ENCODE measurements at regions not wholly inside any gene's neighbourhood (a gene's known extent, or its start where the extent isn't known, plus 50 kb on each side); places are given as distances from the start of the nearest gene placed in this dataset.
A peak's percentile ranks its signal among the peaks of the same experiment; 100 is the strongest.

DNA sequence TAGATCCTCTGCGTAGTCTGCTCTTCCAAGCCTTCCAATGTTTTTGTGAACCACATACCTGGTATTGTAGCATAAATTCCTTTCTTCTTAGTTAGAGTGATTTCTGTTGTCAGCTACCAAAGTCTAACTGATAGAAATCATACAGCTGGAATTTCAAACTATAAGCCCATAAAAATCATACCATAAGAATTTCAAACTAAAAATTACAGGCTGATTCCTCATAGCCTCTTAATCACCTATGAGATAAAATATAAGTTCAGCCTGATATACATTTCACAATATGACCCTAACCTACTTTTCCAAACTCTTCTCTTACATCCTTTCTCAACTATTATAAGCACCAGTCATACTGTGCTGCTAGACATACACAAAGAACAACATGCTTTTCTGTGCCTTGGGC, 64.8 kb downstream of the PTHLH start:
- Histone ChIP-seq H3K4me1 (ENCODE audit: control insufficient read depth, insufficient read depth, low read length) (no peaks in the 10 kb centered on the region), H3K4me3 (ENCODE audit: low read length) (no peak overlapping the region), H3K36me3 (ENCODE audit: insufficient read depth, low read length) (no peaks in the 10 kb centered on the region), H3K27me3 (ENCODE audit: control insufficient read depth, insufficient read depth, low read length) (no peaks in the 10 kb centered on the region), H3K4me2 (ENCODE audit: low read length) (no peak overlapping the region), H3K9ac (ENCODE audit: low read depth, low read length) (no peak overlapping the region), H3K9me3 (replicated peaks; ENCODE audit: low read length) (no peaks in the 10 kb centered on the region)

DNA sequence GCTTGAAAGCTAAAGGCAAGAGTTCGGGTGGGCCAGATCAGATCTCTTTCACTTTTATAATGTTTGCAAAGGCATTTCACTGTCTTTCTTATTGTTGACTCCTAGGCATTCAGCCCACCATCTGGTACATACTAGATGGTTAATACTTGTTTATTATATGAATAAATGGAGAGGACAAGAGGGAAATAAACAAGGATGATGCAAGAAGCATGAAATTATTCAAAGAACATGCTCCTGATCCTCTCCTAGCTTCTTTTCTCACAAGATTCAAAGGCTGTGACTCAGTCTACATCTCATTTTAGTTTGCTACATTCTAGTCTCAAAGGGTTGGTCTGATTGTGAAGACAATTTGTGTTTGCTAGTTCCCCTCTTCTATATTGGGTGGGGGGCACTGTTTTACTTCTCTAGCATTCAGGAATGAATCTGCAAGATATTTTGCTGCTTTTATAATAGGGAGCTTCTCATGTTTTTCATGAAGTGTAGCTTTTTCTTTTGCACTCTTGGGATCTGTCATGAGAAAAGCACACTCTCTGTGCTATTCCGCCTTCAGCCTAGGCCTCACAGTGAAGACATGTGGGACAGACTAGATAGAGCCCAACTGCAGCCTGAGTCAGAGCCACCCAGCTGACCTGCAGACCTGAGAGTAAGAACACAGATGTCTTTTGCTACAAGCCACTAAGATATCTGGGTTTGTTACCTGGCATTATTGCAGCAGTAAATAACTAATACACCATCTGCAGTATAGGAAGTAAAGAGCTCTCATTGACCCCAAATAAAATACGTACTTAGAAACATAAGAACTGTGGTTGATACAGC, 65.7 kb downstream of the PTHLH start:
- H3K9ac ChIP-seq (ENCODE audit: low read depth, low read length) = no peak overlapping the region
- H3K4me2 ChIP-seq (ENCODE audit: low read length) = no peak overlapping the region
- H3K9me3 ChIP-seq (replicated peaks; ENCODE audit: low read length) = no peaks in the 10 kb centered on the region
- no peaks in the 10 kb centered on the region for H3K27me3 ChIP-seq (ENCODE audit: control insufficient read depth, insufficient read depth, low read length)
- H3K4me1 ChIP-seq (ENCODE audit: control insufficient read depth, insufficient read depth, low read length) = peaks cover 3% of the 10 kb centered on the region
- H3K36me3 ChIP-seq (ENCODE audit: insufficient read depth, low read length) = no peaks in the 10 kb centered on the region
- no peak overlapping the region for H3K4me3 ChIP-seq (ENCODE audit: low read length)

DNA sequence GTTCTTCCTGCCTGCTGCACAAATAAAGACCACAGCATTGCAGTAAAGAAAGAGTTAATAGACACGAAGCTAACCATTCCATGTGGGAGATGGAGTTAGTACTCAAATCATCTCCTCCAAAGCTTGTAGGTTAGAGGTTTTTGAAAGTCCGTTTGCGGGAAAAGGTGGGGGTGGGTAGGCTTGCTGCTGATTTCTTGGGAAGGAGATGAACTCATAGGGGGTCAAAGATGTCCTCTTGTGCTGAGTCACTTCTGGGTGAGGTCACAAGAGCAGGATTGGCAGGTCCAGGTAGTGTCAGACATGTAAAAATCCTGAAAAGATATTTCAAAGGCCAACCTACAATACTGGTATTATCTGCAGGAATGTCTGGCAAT, 66.4 kb downstream of the PTHLH start:
- Histone ChIP-seq H3K27me3 (ENCODE audit: control insufficient read depth, insufficient read depth, low read length) (no peaks in the 10 kb centered on the region), H3K4me1 (ENCODE audit: control insufficient read depth, insufficient read depth, low read length) (peaks cover 11% of the 10 kb centered on the region), H3K4me2 (ENCODE audit: low read length) (no peak overlapping the region), H3K36me3 (ENCODE audit: insufficient read depth, low read length) (no peaks in the 10 kb centered on the region), H3K9ac (ENCODE audit: low read depth, low read length) (no peak overlapping the region), H3K9me3 (replicated peaks; ENCODE audit: low read length) (no peaks in the 10 kb centered on the region), H3K4me3 (ENCODE audit: low read length) (no peak overlapping the region)

DNA sequence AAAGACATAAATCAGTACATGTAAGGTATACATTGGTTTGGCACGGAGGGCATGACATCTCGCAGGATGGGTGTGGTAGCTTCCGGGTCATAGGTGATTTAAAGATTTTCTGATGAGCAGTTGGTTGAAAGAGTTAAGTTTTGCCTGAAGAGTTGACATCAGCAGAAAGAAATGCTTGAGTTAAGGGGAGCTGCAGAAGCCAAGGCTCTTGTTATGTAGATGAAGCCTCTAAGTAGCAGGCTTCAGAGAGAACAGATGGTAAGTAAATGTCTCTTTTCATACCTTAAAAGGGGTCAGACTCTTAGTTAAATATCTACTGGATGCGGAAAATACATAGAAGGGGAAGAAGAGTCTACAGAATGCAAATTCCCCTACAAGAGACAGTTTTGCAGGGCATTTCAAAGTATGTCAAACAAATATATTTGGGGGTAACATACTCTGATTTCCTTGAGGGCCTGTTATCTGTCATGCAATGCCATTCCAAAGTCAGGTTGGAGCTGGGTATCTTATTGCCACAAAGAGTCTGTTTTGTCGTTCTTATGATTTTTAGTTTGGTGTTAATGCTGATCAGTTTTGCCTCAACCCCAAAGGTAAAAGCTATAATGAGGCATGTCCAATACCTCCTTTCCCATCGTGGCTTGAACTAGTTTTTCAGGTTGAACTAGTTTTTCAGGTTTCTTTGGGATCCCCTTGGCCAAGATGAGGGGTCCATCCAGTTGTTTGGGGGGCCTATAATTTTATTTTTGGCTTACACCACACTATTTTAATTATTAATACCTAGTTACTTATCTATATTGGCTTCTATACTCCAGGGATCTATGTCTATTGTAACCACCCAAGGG, 67.0 kb downstream of the PTHLH start:
- H3K4me3 ChIP-seq (ENCODE audit: low read length) = no peak overlapping the region
- H3K36me3 ChIP-seq (ENCODE audit: insufficient read depth, low read length) = no peaks in the 10 kb centered on the region
- H3K4me2 ChIP-seq (ENCODE audit: low read length) = no peak overlapping the region
- peaks cover 13% of the 10 kb centered on the region for H3K4me1 ChIP-seq (ENCODE audit: control insufficient read depth, insufficient read depth, low read length)
- no peaks in the 10 kb centered on the region for H3K9me3 ChIP-seq (replicated peaks; ENCODE audit: low read length)
- no peak overlapping the region for H3K9ac ChIP-seq (ENCODE audit: low read depth, low read length)
- H3K27me3 ChIP-seq (ENCODE audit: control insufficient read depth, insufficient read depth, low read length) = no peaks in the 10 kb centered on the region

DNA sequence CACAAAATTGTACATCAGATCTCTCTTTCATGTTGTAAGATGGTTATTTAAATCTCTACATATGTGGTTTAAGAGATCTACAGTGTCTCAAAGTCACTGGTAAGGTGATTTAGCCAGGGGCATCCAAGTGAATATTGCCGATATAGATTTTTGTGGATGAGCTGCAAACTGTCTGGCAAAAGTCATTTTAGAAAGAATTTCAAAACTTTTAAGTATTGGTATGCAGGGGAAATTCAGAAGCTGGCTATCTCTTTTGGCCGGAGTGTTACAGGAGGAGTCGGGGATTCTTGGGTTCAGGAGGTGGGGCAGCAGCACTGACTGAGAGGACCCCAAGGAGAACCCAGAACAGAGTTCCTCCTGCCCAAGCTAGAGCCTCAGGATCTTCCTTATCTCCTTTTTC, 69.9 kb downstream of the PTHLH start:
- Histone ChIP-seq H3K36me3 (ENCODE audit: insufficient read depth, low read length) (no peaks in the 10 kb centered on the region), H3K9ac (ENCODE audit: low read depth, low read length) (no peak overlapping the region), H3K4me2 (ENCODE audit: low read length) (no peak overlapping the region), H3K4me3 (ENCODE audit: low read length) (no peak overlapping the region), H3K9me3 (replicated peaks; ENCODE audit: low read length) (no peaks in the 10 kb centered on the region), H3K27me3 (ENCODE audit: control insufficient read depth, insufficient read depth, low read length) (no peaks in the 10 kb centered on the region), H3K4me1 (ENCODE audit: control insufficient read depth, insufficient read depth, low read length) (peaks cover 31% of the 10 kb centered on the region)

DNA sequence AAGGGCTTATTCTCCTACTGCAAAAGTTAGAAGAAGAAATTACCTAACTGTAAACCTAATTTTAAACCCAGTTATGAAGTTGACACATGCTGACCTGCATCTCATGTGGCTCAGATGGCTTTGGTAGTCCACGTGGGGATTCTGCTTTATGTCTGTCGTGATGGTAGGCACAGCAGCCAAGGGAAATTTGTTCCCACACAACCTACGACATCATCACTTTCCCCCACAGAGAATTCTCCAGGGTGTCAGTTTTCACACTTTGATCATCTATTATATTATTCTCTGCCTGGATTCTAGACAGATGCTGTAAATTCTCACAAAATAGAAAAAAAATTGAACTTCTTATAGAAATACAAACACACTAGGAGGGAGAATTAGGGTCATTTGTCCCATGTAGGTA, 70.6 kb downstream of the PTHLH start:
- H3K9me3 ChIP-seq (replicated peaks; ENCODE audit: low read length) = no peaks in the 10 kb centered on the region
- peaks cover 31% of the 10 kb centered on the region for H3K4me1 ChIP-seq (ENCODE audit: control insufficient read depth, insufficient read depth, low read length)
- H3K4me3 ChIP-seq (ENCODE audit: low read length) = no peak overlapping the region
- no peaks in the 10 kb centered on the region for H3K27me3 ChIP-seq (ENCODE audit: control insufficient read depth, insufficient read depth, low read length)
- no peak overlapping the region for H3K9ac ChIP-seq (ENCODE audit: low read depth, low read length)
- H3K4me2 ChIP-seq (ENCODE audit: low read length) = no peak overlapping the region
- H3K36me3 ChIP-seq (ENCODE audit: insufficient read depth, low read length) = no peaks in the 10 kb centered on the region

DNA sequence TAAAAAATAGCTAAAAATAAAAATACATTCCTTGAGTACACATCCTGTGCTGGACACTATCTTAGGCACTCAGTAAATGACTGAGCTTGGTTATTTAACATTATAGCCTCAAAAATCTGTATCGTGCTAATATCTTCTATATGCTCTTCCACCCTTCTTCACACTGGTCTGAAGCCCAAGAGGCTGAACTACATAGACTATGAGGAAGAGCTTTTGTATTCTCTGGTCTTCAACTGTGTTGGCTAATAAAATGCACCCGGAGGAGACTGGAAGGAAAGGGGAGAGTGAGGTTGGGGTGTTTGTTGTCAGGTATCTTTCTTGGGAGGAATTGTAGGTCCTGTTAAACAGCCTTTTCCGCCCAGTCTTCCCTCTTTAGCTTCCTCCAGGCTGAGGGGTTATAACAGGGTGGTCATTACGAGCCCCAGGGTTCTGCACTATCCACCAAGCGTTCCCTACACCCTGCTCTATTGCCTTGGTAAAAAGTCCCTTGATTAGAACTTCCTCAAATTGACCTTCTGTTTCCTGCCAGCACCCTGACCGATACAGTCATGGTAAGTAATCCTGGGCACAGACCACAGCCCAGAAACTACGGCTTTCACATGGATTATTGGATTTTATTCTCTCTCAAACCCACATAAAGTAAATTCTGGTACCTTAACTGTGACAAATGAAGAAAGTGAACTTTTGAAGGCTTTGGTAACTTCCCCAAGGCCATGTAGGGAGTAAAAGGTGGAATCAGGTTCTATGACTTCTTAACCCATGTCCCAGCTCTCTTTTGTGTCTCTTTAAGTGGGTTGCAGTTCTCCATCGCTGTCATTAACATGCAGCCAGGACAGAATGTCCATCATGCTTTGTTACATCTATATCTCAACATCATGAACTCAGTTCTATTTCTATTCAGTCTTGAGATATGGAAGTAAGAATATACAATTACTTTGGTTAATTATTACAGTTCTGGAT, 71.3 kb downstream of the PTHLH start:
- H3K9ac ChIP-seq (ENCODE audit: low read depth, low read length) = no peak overlapping the region
- no peaks in the 10 kb centered on the region for H3K36me3 ChIP-seq (ENCODE audit: insufficient read depth, low read length)
- no peak overlapping the region for H3K4me3 ChIP-seq (ENCODE audit: low read length)
- no peak overlapping the region for H3K4me2 ChIP-seq (ENCODE audit: low read length)
- H3K4me1 ChIP-seq (ENCODE audit: control insufficient read depth, insufficient read depth, low read length) = peaks cover 31% of the 10 kb centered on the region
- no peaks in the 10 kb centered on the region for H3K9me3 ChIP-seq (replicated peaks; ENCODE audit: low read length)
- no peaks in the 10 kb centered on the region for H3K27me3 ChIP-seq (ENCODE audit: control insufficient read depth, insufficient read depth, low read length)

DNA sequence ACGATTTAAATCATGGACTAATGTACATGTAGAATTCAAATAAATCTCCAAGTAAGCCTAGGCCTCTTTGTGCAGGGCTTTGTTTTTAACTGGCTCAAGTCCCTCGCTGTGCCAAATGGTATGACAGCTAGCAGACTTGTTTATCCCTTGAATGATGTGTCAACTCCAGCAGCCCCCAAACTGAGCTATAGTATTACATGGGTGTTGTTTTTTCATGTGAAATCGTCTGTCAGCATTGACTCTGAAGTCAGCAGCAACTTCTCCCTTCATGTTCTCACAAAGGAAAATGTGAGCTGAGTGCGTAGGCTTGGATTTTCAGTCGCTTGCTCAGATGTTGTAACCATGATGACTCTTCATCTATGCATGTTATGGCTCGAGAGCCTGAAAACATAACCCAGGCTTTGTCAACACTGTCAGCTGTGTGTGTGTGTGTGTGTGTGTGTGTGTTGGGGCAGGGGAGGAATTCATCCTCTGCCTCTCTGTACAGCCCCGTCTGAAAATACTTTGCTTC, 73.3 kb downstream of the PTHLH start:
- H3K4me1 ChIP-seq (ENCODE audit: control insufficient read depth, insufficient read depth, low read length) = peaks cover 31% of the 10 kb centered on the region
- H3K9ac ChIP-seq (ENCODE audit: low read depth, low read length) = peak overlapping the region; percentile 65
- peak overlapping the region; percentile 8 for H3K4me3 ChIP-seq (ENCODE audit: low read length)

DNA sequence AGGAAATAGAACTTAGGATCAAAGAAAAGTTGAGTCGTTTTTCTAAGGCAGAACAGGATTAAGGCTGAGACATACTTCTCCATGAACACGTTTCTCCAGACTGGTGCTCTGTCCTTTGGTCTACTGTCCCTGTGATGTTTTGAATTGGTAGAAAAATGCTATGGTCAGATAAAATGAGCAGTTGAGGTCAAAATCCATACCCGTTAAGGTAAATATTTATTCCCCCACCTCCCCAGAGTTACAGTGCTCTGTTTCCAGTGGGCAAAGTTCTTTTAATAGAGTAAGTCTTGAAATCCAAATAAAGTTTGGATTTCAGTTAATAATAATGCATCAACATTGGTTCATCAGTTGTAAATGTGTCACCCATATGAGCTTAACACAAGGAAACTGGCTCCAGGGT, 74.5 kb downstream of the PTHLH start:
- H3K9me3 ChIP-seq (replicated peaks; ENCODE audit: low read length) = no peaks in the 10 kb centered on the region
- no peaks in the 10 kb centered on the region for H3K36me3 ChIP-seq (ENCODE audit: insufficient read depth, low read length)
- H3K9ac ChIP-seq (ENCODE audit: low read depth, low read length) = peak overlapping the region; percentile 65
- no peaks in the 10 kb centered on the region for H3K27me3 ChIP-seq (ENCODE audit: control insufficient read depth, insufficient read depth, low read length)
- no peak overlapping the region for H3K4me3 ChIP-seq (ENCODE audit: low read length)
- peaks cover 31% of the 10 kb centered on the region for H3K4me1 ChIP-seq (ENCODE audit: control insufficient read depth, insufficient read depth, low read length)
- no peak overlapping the region for H3K4me2 ChIP-seq (ENCODE audit: low read length)

More for the DNA sequence above, 73.3 kb downstream of the PTHLH start:
- Histone ChIP-seq H3K36me3 (ENCODE audit: insufficient read depth, low read length) (no peaks in the 10 kb centered on the region), H3K27me3 (ENCODE audit: control insufficient read depth, insufficient read depth, low read length) (no peaks in the 10 kb centered on the region), H3K4me2 (ENCODE audit: low read length) (peak overlapping the region; percentile 62), H3K9me3 (replicated peaks; ENCODE audit: low read length) (no peaks in the 10 kb centered on the region)

DNA sequence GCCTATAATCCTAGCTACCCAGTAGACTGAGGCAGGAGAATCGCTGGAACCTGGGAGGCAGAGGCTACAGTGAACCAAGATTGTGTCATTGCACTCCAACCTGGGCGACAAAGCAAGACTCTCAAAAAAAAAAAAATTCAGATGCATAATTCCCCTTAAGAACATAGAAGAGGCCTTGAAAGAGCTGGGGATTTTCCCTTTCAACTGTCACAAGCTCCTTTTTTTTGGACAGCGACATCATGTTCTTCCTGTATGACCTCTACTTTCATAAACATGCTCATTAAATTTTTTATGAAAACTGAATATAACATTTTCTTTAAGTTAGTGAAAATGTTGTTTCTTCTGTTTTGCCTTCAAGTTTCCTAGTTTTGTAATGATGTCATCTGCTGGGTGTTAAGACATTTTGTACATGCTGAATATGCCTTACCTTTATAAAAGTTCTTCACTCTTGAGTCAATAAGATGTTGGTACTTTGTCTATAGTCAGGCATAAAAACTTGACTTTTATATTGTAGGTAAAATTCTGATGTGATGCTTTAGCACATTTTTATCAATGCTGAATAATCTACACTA, 76.0 kb downstream of the PTHLH start:
- Histone ChIP-seq H3K9ac (ENCODE audit: low read depth, low read length) (no peak overlapping the region), H3K4me2 (ENCODE audit: low read length) (no peak overlapping the region), H3K9me3 (replicated peaks; ENCODE audit: low read length) (no peaks in the 10 kb centered on the region), H3K4me3 (ENCODE audit: low read length) (no peak overlapping the region), H3K27me3 (ENCODE audit: control insufficient read depth, insufficient read depth, low read length) (no peaks in the 10 kb centered on the region), H3K4me1 (ENCODE audit: control insufficient read depth, insufficient read depth, low read length) (peaks cover 24% of the 10 kb centered on the region), H3K36me3 (ENCODE audit: insufficient read depth, low read length) (no peaks in the 10 kb centered on the region)
